SK-N-SH (cell line): ENCODE measurements at regions not wholly inside any gene's neighbourhood (a gene's known extent, or its start where the extent isn't known, plus 50 kb on each side); places are given as distances from the start of the nearest gene placed in this dataset.

Experiments
- CTCF ChIA-PET: fragments of 300-600, 350-600 bp; formaldehyde crosslinking; extraction: SDS; loops from one replicate; lab custom pipeline; 2021; lab: Yijun Ruan, JAX
- POLR2A ChIA-PET: fragments of 350-600 bp; sonication (Branson Sonifier 250); formaldehyde crosslinking; extraction: SDS; loops from one replicate; lab custom pipeline; 2020; ENCODE audit warnings: antibody characterized with exemption, inconsistent platforms; lab: Yijun Ruan, JAX
- DNase-seq: peaks from one replicate; pipeline ENCODE4 v3.0.0; 2012
- H2AFZ ChIP-seq: fragments of 200-600 bp; sonication (generic); 2 replicates; pipeline ENCODE4 v1.8.1; 2016; ENCODE audit warnings: antibody characterized with exemption, mild to moderate bottlenecking, low read depth
- H3F3A ChIP-seq: fragments of 200-600 bp; sonication (generic); replicated peaks from 2 replicates; pipeline ENCODE3; 2016; ENCODE audit warnings: antibody characterized with exemption, mild to moderate bottlenecking; ENCODE audit not compliant: insufficient read depth
- H3K27ac ChIP-seq, 2 experiments: fragments of 200-500 bp in 1 of 2; fragments of 200-600 bp in 1 of 2; sonication (Bioruptor generic) in 1 of 2; sonication (generic), shearing (Covaris generic) in 1 of 2; 2 replicates each; pipeline versions ENCODE4 v1.5.1 to v1.6.1; 2014 to 2016; ENCODE audit warnings: low read depth in 2 of 2, inconsistent platforms in 1 of 2, low read length in 1 of 2, mild to moderate bottlenecking in 1 of 2, mixed read lengths in 1 of 2
- H3K27me3 ChIP-seq: fragments of 200-600 bp; sonication (generic), shearing (Covaris generic); 2 replicates; pipeline ENCODE4 v1.6.1; 2016; ENCODE audit warnings: mixed run types; ENCODE audit not compliant: insufficient read depth
- H3K36me3 ChIP-seq, 2 experiments: fragments of 200-500 bp in 1 of 2; fragments of 200-600 bp in 1 of 2; sonication (Bioruptor generic) in 1 of 2; sonication (generic) in 1 of 2; replicated peaks in 1 of 2; 2 replicates each; pipeline versions ENCODE3 to v1.5.1; 2014 to 2016; ENCODE audit warnings: low read length in 1 of 2, mild to moderate bottlenecking in 1 of 2; ENCODE audit not compliant: insufficient read depth in 2 of 2, control insufficient read depth in 1 of 2
- H3K4me1 ChIP-seq, 2 experiments: fragments of 200-500 bp in 1 of 2; fragments of 200-600 bp in 1 of 2; sonication (Bioruptor generic) in 1 of 2; sonication (generic), shearing (Covaris generic) in 1 of 2; 2 replicates each; pipeline versions ENCODE4 v1.5.1 to v1.6.1; 2014 to 2016; ENCODE audit warnings: low read depth in 1 of 2, low read length in 1 of 2, mixed run types in 1 of 2; ENCODE audit not compliant: insufficient read depth in 2 of 2, control insufficient read depth in 1 of 2
- H3K4me2 ChIP-seq: fragments of 200-600 bp; sonication (generic), shearing (Covaris generic); 2 replicates; pipeline ENCODE4 v1.6.1; 2017; ENCODE audit warnings: mixed run types
- H3K4me3 ChIP-seq, 2 experiments: fragments of 200-500 bp in 1 of 2; fragments of 200-600 bp in 1 of 2; sonication (Bioruptor generic) in 1 of 2; sonication (generic), shearing (Covaris generic) in 1 of 2; 2 replicates each; pipeline versions ENCODE4 v1.5.1 to v1.8.1; 2014 to 2016; ENCODE audit warnings: low read depth in 2 of 2, inconsistent platforms in 1 of 2, low read length in 1 of 2, mild to moderate bottlenecking in 1 of 2, mixed read lengths in 1 of 2, moderate library complexity in 1 of 2
- H3K79me2 ChIP-seq: fragments of 200-600 bp; sonication (generic); 2 replicates; pipeline ENCODE4 v1.8.1; 2017; ENCODE audit warnings: mild to moderate bottlenecking; ENCODE audit not compliant: insufficient read depth
- H3K9ac ChIP-seq: fragments of 200-600 bp; sonication (generic); 2 replicates; pipeline ENCODE4 v1.6.1; 2017; ENCODE audit warnings: mixed run types
- H3K9me2 ChIP-seq: fragments of 200-600 bp; sonication (generic); 2 replicates; pipeline ENCODE4 v1.6.1; 2017; ENCODE audit warnings: mixed run types
- H3K9me3 ChIP-seq: fragments of 200-600 bp; sonication (generic); 2 replicates; pipeline ENCODE4 v1.6.1; 2017; ENCODE audit warnings: mixed run types, mild to moderate bottlenecking, moderate library complexity
- H4K20me1 ChIP-seq: fragments of 200-600 bp; sonication (generic); 2 replicates; pipeline ENCODE4 v1.6.1; 2017; ENCODE audit warnings: mild to moderate bottlenecking, mixed run types; ENCODE audit not compliant: insufficient read depth
- ELF1 ChIP-seq: IDR thresholded peaks from 2 replicates; pipeline ENCODE4 v1.4.0; 2012
- GABPA ChIP-seq: IDR thresholded peaks from 2 replicates; pipeline ENCODE4 v1.4.0; 2012; ENCODE audit warnings: low read depth, mild to moderate bottlenecking
- GATA2 ChIP-seq: sonication (generic); formaldehyde crosslinking; IDR thresholded peaks from 2 replicates; pipeline ENCODE4 v1.5.0; 2020; ENCODE audit warnings: mild to moderate bottlenecking, missing genetic modification reagents
- IRF3 ChIP-seq: fragments of 150-350 bp; IDR thresholded peaks from 2 replicates; pipeline ENCODE4 v1.6.1; 2016; ENCODE audit warnings: mild to moderate bottlenecking, low read depth, low read length
- MEF2A ChIP-seq: IDR thresholded peaks from 2 replicates; pipeline ENCODE4 v1.4.0; 2012; ENCODE audit warnings: low read depth, borderline replicate concordance
- NFIC ChIP-seq: IDR thresholded peaks from 2 replicates; pipeline ENCODE4 v1.4.0; 2012; ENCODE audit warnings: borderline replicate concordance
- POLR2AphosphoS5 ChIP-seq: IDR thresholded peaks from 2 replicates; pipeline ENCODE4 v1.6.1; 2012; ENCODE audit warnings: low read depth, low read length
- RAD21 ChIP-seq: IDR thresholded peaks from 2 replicates; pipeline ENCODE4 v1.6.1; 2012; ENCODE audit warnings: mild to moderate bottlenecking, low read length
- RFX5 ChIP-seq: IDR thresholded peaks from 2 replicates; pipeline ENCODE4 v1.6.1; 2012; ENCODE audit warnings: mild to moderate bottlenecking, improper control_type of control experiment, low read length
- SIN3A ChIP-seq: IDR thresholded peaks from 2 replicates; pipeline ENCODE4 v1.6.1; 2012; ENCODE audit warnings: low read depth, mild to moderate bottlenecking, low read length, moderate library complexity, borderline replicate concordance
- TAF1 ChIP-seq: IDR thresholded peaks from 2 replicates; pipeline ENCODE4 v1.6.1; 2012; ENCODE audit warnings: low read depth, mild to moderate bottlenecking, low read length, moderate library complexity, borderline replicate concordance
- TEAD4 ChIP-seq: IDR thresholded peaks from 2 replicates; pipeline ENCODE4 v1.4.0; 2012; ENCODE audit warnings: mild to moderate bottlenecking, borderline replicate concordance; ENCODE audit not compliant: insufficient read depth
- USF2 ChIP-seq: fragments of 150-350 bp; IDR thresholded peaks from 2 replicates; pipeline ENCODE4 v1.6.1; 2017; ENCODE audit warnings: antibody characterized with exemption, low read length, low read depth, borderline replicate concordance
- YY1 ChIP-seq: IDR thresholded peaks from 2 replicates; pipeline ENCODE4 v1.4.0; 2012; ENCODE audit warnings: low read depth, mild to moderate bottlenecking
- WGBS: methylation state at CpG from one replicate; pipeline ENCODE4 v1.1.6; 2017; ENCODE audit warnings: low lambda C conversion rate; 5-methylcytosine and 5-hydroxymethylcytosine counted together
- TF ChIP-seq, protein P1 (sequence below): IDR thresholded peaks from 2 replicates; pipeline ENCODE4 v1.6.1; 2012; ENCODE audit warnings: mild to moderate bottlenecking, low read depth, low read length, moderate library complexity
- TF ChIP-seq, protein P2 (sequence below): IDR thresholded peaks from 2 replicates; pipeline ENCODE4 v1.4.0; 2012; ENCODE audit warnings: low read depth, borderline replicate concordance
- TF ChIP-seq, protein P3 (sequence below): fragments of 200-600 bp; sonication (generic); IDR thresholded peaks from 2 replicates; pipeline ENCODE4 v1.6.1; 2017; ENCODE audit warnings: antibody characterized with exemption, mild to moderate bottlenecking, moderate library complexity

GRCh38 chr16:79902351-79902750 lies 301.8 kb upstream of the MAF start:
- ChIA-PET CTCF (no interaction called here), POLR2A (no interaction called here)
- TF ChIP-seq POLR2AphosphoS5 (no peak), ELF1 (no peak), YY1 (no peak), RFX5 (no peak), GABPA (no peak), TAF1 (no peak), SIN3A (no peak), GATA2 (CRISPR knock-in tag) (no peak), MEF2A (no peak), RAD21 (no peak), USF2 (no peak)
- TF ChIP-seq, protein P1, sequence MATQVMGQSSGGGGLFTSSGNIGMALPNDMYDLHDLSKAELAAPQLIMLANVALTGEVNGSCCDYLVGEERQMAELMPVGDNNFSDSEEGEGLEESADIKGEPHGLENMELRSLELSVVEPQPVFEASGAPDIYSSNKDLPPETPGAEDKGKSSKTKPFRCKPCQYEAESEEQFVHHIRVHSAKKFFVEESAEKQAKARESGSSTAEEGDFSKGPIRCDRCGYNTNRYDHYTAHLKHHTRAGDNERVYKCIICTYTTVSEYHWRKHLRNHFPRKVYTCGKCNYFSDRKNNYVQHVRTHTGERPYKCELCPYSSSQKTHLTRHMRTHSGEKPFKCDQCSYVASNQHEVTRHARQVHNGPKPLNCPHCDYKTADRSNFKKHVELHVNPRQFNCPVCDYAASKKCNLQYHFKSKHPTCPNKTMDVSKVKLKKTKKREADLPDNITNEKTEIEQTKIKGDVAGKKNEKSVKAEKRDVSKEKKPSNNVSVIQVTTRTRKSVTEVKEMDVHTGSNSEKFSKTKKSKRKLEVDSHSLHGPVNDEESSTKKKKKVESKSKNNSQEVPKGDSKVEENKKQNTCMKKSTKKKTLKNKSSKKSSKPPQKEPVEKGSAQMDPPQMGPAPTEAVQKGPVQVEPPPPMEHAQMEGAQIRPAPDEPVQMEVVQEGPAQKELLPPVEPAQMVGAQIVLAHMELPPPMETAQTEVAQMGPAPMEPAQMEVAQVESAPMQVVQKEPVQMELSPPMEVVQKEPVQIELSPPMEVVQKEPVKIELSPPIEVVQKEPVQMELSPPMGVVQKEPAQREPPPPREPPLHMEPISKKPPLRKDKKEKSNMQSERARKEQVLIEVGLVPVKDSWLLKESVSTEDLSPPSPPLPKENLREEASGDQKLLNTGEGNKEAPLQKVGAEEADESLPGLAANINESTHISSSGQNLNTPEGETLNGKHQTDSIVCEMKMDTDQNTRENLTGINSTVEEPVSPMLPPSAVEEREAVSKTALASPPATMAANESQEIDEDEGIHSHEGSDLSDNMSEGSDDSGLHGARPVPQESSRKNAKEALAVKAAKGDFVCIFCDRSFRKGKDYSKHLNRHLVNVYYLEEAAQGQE, result no peak
- TF ChIP-seq, protein P2, sequence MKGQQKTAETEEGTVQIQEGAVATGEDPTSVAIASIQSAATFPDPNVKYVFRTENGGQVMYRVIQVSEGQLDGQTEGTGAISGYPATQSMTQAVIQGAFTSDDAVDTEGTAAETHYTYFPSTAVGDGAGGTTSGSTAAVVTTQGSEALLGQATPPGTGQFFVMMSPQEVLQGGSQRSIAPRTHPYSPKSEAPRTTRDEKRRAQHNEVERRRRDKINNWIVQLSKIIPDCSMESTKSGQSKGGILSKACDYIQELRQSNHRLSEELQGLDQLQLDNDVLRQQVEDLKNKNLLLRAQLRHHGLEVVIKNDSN, result no peak
- Histone ChIP-seq H3K4me1 (no peaks in the 10 kb centered on the region), H3K27me3 (no peaks in the 10 kb centered on the region), H3K4me2 (no peak overlapping the region), H3K79me2 (no peaks in the 10 kb centered on the region), H3K9ac (no peak overlapping the region), H2AFZ (no peak overlapping the region), H3F3A (no peaks in the 10 kb centered on the region), H3K9me2 (no peaks in the 10 kb centered on the region), H3K9me3 (no peaks in the 10 kb centered on the region), H3K27ac (no peak overlapping the region), H4K20me1 (no peaks in the 10 kb centered on the region), H3K4me3 (no peak overlapping the region), H3K36me3 (no peaks in the 10 kb centered on the region)
- 24% methylated on average over 4 of the region's 4 CpGs for WGBS
- DNase-seq, result no peak

DNA sequence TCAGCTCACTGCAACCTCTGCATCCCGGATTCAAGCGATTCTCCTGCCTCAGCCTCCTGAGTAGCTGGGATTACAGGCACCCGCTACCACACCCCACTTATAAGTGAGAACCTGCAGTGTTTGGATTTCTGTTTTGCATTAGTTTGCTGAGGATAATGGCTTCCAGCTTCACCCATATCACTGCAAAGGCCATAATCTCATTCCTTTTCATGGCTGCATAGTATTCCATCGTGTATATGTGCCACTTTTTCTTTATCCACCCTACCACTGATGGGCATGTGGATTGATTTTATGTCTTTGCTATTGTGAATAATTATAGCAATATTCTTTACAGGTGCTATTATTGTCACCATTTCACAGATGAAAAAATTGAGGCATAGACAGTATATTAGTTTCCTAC lies 301.0 kb upstream of the MAF start:
- Histone ChIP-seq H3K27ac (no peak overlapping the region), H3K4me3 (no peak overlapping the region), H3K9me3 (no peaks in the 10 kb centered on the region), H3K79me2 (no peaks in the 10 kb centered on the region), H3K4me2 (no peak overlapping the region), H3K9me2 (no peaks in the 10 kb centered on the region), H2AFZ (no peak overlapping the region), H3K4me1 (no peaks in the 10 kb centered on the region), H4K20me1 (no peaks in the 10 kb centered on the region), H3K9ac (no peak overlapping the region), H3K27me3 (no peaks in the 10 kb centered on the region), H3K36me3 (no peaks in the 10 kb centered on the region), H3F3A (no peaks in the 10 kb centered on the region)
- no peak for DNase-seq
- POLR2A ChIA-PET, result no interaction called here
- 26% methylated on average over 4 of the region's 4 CpGs for WGBS
- CTCF ChIA-PET, result no interaction called here
- TF ChIP-seq TEAD4 (no peak), NFIC (no peak), SIN3A (no peak), IRF3 (no peak)
- TF ChIP-seq, protein P3, sequence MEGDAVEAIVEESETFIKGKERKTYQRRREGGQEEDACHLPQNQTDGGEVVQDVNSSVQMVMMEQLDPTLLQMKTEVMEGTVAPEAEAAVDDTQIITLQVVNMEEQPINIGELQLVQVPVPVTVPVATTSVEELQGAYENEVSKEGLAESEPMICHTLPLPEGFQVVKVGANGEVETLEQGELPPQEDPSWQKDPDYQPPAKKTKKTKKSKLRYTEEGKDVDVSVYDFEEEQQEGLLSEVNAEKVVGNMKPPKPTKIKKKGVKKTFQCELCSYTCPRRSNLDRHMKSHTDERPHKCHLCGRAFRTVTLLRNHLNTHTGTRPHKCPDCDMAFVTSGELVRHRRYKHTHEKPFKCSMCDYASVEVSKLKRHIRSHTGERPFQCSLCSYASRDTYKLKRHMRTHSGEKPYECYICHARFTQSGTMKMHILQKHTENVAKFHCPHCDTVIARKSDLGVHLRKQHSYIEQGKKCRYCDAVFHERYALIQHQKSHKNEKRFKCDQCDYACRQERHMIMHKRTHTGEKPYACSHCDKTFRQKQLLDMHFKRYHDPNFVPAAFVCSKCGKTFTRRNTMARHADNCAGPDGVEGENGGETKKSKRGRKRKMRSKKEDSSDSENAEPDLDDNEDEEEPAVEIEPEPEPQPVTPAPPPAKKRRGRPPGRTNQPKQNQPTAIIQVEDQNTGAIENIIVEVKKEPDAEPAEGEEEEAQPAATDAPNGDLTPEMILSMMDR, result no peak
- TF ChIP-seq, protein P1, result no peak
